ENCODE measurements at regions not wholly inside any gene's neighbourhood (a gene's known extent, or its start where the extent isn't known, plus 50 kb on each side); places are given as distances from the start of the nearest gene placed in this dataset.
"Not testable (repeated sequence)": the region's sequence is repeated elsewhere in the genome, so short reads cannot be mapped to it uniquely, and the experiment has no call there.

GRCh38 chr2:91477731-91478672 lies 2786.5 kb downstream of the RPIA start:
- H3K4me3 ChIP-seq (ENCODE audit: low read depth, low read length) = no peak overlapping the region
- no peak for TF ChIP-seq CTCF (IDR thresholded peaks at IDR 0.05; ENCODE audit: borderline replicate concordance, insufficient read depth, low read depth, low read length)

- H3K4me3 ChIP-seq (ENCODE audit: low read depth, low read length) = not testable (repeated sequence)
Observed at GRCh38 chr2:91478851-91479718, 2787.6 kb downstream of the RPIA start.

- H3K4me3 ChIP-seq (ENCODE audit: low read depth, low read length) = not testable (repeated sequence)
Observed at GRCh38 chr2:91485226-91485625, 2793.8 kb downstream of the RPIA start.

- H3K4me3 ChIP-seq (ENCODE audit: low read depth, low read length) = not testable (repeated sequence)
Observed at GRCh38 chr2:91497129-91498064, 2805.9 kb downstream of the RPIA start.

GRCh38 chr2:91498065-91498449 lies 2806.6 kb downstream of the RPIA start:
- H3K4me3 ChIP-seq (ENCODE audit: low read depth, low read length) = not testable (repeated sequence)

GRCh38 chr2:91498513-91499250 lies 2807.2 kb downstream of the RPIA start:
- not testable (repeated sequence) for H3K4me3 ChIP-seq (ENCODE audit: low read depth, low read length)

- not testable (repeated sequence) for H3K4me3 ChIP-seq (ENCODE audit: low read depth, low read length)
Observed at GRCh38 chr2:91499431-91500050, 2808.1 kb downstream of the RPIA start.

GRCh38 chr2:91500246-91500977 lies 2808.9 kb downstream of the RPIA start:
- not testable (repeated sequence) for H3K4me3 ChIP-seq (ENCODE audit: low read depth, low read length)

GRCh38 chr2:91500978-91501310 lies 2809.5 kb downstream of the RPIA start:
- H3K4me3 ChIP-seq (ENCODE audit: low read depth, low read length) = not testable (repeated sequence)

GRCh38 chr2:91501481-91502080 lies 2810.1 kb downstream of the RPIA start:
- not testable (repeated sequence) for H3K4me3 ChIP-seq (ENCODE audit: low read depth, low read length)

GRCh38 chr2:91503572-91503958 lies 2812.1 kb downstream of the RPIA start:
- not testable (repeated sequence) for H3K4me3 ChIP-seq (ENCODE audit: low read depth, low read length)

GRCh38 chr2:91503959-91504741 lies 2812.7 kb downstream of the RPIA start:
- H3K4me3 ChIP-seq (ENCODE audit: low read depth, low read length) = not testable (repeated sequence)

GRCh38 chr2:91508816-91509215 lies 2817.3 kb downstream of the RPIA start:
- not testable (repeated sequence) for H3K4me3 ChIP-seq (ENCODE audit: low read depth, low read length)

- H3K4me3 ChIP-seq (ENCODE audit: low read depth, low read length) = not testable (repeated sequence)
Observed at GRCh38 chr2:91509276-91509675, 2817.8 kb downstream of the RPIA start.

GRCh38 chr2:91511166-91511565 lies 2819.7 kb downstream of the RPIA start:
- H3K4me3 ChIP-seq (ENCODE audit: low read depth, low read length) = not testable (repeated sequence)

- H3K4me3 ChIP-seq (ENCODE audit: low read depth, low read length) = not testable (repeated sequence)
Observed at GRCh38 chr2:91515966-91516365, 2824.5 kb downstream of the RPIA start.
